ENCODE measurements at regions not wholly inside any gene's neighbourhood (a gene's known extent, or its start where the extent isn't known, plus 50 kb on each side); places are given as distances from the start of the nearest gene placed in this dataset.

DNA sequence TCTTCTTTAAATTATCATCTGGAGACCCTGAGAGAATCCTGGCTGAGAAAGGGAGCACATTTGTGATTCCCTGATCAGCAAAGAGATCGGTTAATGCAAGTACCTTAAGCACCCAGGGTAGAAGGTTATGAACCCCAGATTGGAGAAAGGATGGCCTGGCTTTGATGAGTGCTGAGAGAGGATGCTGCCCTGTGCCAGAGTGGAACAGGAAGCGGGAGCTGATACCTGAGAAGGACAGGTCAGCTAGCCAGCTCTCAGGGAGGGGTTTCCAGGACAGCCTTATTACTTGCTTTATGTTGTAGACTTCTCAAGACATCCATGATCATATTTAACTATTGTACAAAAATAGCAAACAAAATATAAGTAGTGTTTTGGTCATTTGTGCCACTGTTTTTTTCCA is 141.9 kb downstream of the GATB start:
- no peak for DNase-seq (ENCODE audit: low read depth)
- TF ChIP-seq, protein P1, sequence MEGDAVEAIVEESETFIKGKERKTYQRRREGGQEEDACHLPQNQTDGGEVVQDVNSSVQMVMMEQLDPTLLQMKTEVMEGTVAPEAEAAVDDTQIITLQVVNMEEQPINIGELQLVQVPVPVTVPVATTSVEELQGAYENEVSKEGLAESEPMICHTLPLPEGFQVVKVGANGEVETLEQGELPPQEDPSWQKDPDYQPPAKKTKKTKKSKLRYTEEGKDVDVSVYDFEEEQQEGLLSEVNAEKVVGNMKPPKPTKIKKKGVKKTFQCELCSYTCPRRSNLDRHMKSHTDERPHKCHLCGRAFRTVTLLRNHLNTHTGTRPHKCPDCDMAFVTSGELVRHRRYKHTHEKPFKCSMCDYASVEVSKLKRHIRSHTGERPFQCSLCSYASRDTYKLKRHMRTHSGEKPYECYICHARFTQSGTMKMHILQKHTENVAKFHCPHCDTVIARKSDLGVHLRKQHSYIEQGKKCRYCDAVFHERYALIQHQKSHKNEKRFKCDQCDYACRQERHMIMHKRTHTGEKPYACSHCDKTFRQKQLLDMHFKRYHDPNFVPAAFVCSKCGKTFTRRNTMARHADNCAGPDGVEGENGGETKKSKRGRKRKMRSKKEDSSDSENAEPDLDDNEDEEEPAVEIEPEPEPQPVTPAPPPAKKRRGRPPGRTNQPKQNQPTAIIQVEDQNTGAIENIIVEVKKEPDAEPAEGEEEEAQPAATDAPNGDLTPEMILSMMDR (conservative IDR thresholded peaks at IDR 0.05; ENCODE audit: low read length) = no peak
- H3K4me3 ChIP-seq (ENCODE audit: low read length) = no peak overlapping the region

- TF ChIP-seq, protein P1 (conservative IDR thresholded peaks at IDR 0.05; ENCODE audit: low read length) = no peak
- no peak overlapping the region for H3K4me3 ChIP-seq (ENCODE audit: low read length)
- no peak for DNase-seq (ENCODE audit: low read depth)
Observed at GRCh38 chr4:151620066-151620465, 140.7 kb downstream of the GATB start.

Data from AG10803 (cell line).